ENCODE measurements at regions not wholly inside any gene's neighbourhood (a gene's known extent, or its start where the extent isn't known, plus 50 kb on each side); places are given as distances from the start of the nearest gene placed in this dataset.
A peak's percentile ranks its signal among the peaks of the same experiment; 100 is the strongest.
"Not testable (repeated sequence)": the region's sequence is repeated elsewhere in the genome, so short reads cannot be mapped to it uniquely, and the experiment has no call there.

DNA sequence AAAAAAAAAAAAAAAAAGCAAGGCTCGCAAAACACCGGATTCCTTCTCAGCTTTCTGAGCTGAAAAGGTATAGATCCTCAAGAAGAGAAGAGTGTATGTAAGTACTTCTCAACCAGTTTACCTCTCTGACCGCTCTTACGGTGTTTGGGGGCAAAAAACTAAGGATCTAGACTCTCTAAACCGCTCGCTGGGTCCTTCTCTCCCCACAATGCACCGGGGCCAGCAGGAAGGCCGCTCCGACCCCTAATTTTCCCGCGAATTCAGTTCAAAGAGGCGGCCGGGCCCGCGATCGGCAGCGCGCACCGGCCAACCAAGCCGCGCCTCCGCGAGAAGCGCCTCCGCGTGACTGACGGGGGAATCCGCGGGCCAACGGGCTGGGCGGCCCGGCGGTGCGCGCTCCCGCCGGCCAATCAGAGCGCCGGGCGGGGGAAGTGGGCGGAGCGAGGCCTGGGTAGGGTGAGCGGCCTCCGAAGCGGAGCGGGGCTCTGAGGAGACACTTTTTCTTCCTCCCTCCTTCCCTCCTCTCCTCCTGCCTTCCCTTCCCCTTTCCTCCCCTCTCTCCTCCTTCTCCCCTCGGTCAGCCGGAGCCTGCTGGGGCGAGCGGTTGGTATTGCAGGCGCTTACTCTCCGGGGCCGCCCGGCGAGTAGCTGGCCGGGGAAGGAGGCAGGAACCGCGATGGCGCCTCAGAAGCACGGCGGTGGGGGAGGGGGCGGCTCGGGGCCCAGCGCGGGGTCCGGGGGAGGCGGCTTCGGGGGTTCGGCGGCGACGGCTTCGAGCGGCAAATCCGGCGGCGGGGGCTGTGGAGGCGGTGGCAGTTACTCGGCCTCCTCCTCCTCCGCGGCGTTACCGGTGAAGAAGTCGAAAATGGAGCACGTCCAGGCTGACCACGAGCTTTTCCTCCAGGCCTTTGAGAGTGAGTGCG is 93.0 kb downstream of the CRLF3 start:
- H3K4me1 Mint-ChIP-seq = peaks cover 28% of the 10 kb centered on the region
- H3K4me3 Mint-ChIP-seq = peak overlapping the region; percentile 95
- DNase-seq (ENCODE audit: low read depth, low spot score) = peak; percentile 77
- H3K9me3 Mint-ChIP-seq; H3K27me3 Mint-ChIP-seq (ENCODE audit: low read depth); H3K36me3 Mint-ChIP-seq (ENCODE audit: low read depth): not testable (repeated sequence)
- peak overlapping the region; percentile 99 for H3K27ac Mint-ChIP-seq (ENCODE audit: unreplicated experiment)

DNA sequence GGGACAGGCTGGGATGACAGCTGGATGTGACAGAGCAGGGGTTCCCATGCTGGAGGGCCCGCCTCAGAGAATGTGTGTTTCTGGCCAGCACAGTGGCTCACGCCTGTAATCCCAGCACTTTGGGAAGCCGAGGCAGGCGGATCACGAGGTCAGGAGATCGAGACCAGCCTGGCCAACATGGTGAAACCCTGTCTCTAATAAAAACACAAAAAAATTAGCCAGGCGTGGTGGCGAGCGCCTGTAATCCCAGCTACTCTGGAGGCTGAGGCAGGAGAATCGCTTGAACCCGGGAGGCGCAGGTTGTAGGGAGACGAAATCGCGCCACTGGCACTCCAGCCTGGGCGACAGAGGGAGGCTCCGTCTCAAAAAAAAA is 93.7 kb downstream of the CRLF3 start:
- DNase-seq (ENCODE audit: low read depth, low spot score); H3K9me3 Mint-ChIP-seq; H3K36me3 Mint-ChIP-seq (ENCODE audit: low read depth); H3K27me3 Mint-ChIP-seq (ENCODE audit: low read depth): not testable (repeated sequence)
- peaks cover 28% of the 10 kb centered on the region for H3K4me1 Mint-ChIP-seq
- H3K4me3 Mint-ChIP-seq = peak overlapping the region; percentile 95
- H3K27ac Mint-ChIP-seq (ENCODE audit: unreplicated experiment) = peak overlapping the region; percentile 85

DNA sequence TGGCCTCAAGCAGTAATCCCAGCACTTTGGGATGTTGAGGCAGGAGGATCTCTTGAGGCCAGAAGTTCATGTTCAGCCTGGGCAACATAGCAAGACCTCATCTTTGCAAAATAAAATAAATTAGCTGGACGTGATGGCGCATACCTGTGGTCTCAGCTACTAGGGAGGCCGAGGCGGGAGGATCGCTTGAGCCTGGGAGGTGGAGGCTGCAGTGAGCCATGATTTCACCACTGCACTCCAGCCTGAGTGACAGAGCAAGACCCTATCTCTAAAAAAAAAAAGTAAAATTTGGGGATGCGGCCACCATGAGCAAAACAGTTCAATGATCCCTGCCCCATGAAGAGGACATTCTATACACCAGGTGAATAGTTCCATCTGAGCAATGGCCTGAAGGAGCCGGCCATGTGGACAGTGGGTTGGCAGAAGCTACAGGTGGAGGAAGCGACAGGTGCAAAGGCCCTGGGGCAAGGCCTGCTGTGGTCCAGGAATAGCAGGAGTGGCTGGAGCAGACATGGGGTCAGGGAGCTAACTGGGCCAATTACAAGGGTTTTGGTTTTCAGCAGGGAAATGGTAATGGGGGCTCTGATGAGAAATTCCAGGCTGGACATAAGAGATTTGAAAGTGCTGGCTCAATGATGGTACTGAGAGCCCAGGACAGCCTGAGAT is 94.2 kb downstream of the CRLF3 start:
- not testable (repeated sequence) for DNase-seq (ENCODE audit: low read depth, low spot score); H3K36me3 Mint-ChIP-seq (ENCODE audit: low read depth); H3K9me3 Mint-ChIP-seq; H3K27me3 Mint-ChIP-seq (ENCODE audit: low read depth)
- peak overlapping the region; percentile 95 for H3K4me3 Mint-ChIP-seq
- H3K4me1 Mint-ChIP-seq = peaks cover 23% of the 10 kb centered on the region
- H3K27ac Mint-ChIP-seq (ENCODE audit: unreplicated experiment) = peak overlapping the region; percentile 85

DNA sequence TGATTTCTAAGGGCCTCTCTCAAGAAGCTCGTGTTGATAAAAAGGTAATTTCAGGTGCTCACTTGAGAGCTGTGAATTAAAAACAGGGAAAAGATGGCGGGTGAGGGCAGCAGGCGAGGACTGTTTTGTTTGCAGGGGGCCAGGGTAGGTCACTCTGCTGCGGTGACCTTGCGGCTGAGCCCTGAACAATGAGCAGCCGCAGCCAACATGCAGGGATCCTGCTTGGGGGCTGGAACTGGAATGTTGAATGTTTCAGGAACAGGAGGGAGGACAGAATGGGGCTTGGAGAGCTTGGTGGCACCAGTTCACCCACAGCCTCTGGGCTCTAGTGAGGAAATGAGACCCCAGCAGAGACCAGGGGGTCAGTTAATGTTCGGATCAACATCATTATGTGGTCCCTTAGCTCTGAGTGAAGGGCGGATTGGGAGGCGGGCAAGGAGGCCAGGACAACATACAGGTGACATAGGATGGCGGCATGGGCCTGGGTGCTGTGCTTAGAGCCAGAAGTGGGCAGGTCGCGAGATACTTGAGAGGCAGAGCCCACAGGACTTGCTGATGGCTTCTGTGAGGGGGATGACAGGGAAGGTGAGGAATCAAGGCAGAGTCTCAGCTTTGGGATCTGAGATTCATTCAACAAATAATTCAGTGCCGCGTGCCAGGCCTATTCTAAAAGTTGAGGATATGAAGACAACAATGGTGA is 94.9 kb downstream of the CRLF3 start:
- Mint-ChIP-seq H3K4me1 (peaks cover 19% of the 10 kb centered on the region), H3K4me3 (peak overlapping the region; percentile 95), H3K27ac (ENCODE audit: unreplicated experiment) (peak overlapping the region; percentile 76)
- not testable (repeated sequence) for H3K36me3 Mint-ChIP-seq (ENCODE audit: low read depth); DNase-seq (ENCODE audit: low read depth, low spot score); H3K27me3 Mint-ChIP-seq (ENCODE audit: low read depth); H3K9me3 Mint-ChIP-seq

DNA sequence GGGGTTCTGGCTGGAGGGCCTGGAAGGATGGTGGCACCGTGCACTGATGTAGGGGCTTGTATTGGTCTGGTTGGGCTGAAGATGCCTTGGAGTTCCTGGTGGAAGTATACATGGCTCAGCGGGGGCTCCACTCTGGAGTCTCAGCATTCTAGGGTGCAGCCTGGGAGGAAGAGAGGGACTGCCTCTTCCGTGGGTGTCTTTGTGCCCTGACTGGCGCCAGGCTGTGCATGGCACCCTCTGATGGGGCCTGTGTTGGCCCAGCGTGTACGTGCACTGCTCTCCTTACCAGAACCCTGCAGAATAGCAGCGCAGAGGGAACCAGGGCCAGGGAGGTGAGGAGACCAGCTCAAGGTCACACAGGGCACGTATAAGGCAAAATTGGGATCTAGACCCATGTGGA is 97.0 kb downstream of the CRLF3 start:
- not testable (repeated sequence) for DNase-seq (ENCODE audit: low read depth, low spot score)
- H3K27ac Mint-ChIP-seq (ENCODE audit: unreplicated experiment) = peak overlapping the region; percentile 71
- peak overlapping the region; percentile 47 for H3K4me3 Mint-ChIP-seq

DNA sequence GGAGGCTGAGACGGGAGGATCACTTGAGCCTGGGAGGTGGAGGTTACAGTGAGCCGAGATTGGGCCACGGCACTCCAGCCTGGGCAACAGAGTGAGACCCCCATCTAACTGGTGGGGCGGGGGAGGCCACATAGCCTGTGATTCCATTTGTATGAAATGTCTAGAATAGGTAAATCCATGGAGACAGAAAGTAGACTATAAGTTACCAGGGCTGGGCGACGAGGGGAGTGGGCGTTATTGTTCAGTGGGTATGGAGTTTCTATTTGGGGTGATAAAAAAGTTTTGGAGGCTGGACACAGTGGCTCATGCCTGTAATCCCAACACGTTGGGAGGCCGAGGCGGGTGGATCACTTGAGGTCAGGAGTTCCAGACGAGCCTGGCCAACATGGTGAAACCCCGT is 97.8 kb downstream of the CRLF3 start:
- H3K4me1 Mint-ChIP-seq = peaks cover 11% of the 10 kb centered on the region
- H3K9me3 Mint-ChIP-seq; H3K27ac Mint-ChIP-seq (ENCODE audit: unreplicated experiment); H3K4me3 Mint-ChIP-seq; DNase-seq (ENCODE audit: low read depth, low spot score); H3K27me3 Mint-ChIP-seq (ENCODE audit: low read depth); H3K36me3 Mint-ChIP-seq (ENCODE audit: low read depth): not testable (repeated sequence)

More for the DNA sequence above, 97.0 kb downstream of the CRLF3 start:
- peaks cover 11% of the 10 kb centered on the region for H3K4me1 Mint-ChIP-seq
- not testable (repeated sequence) for H3K27me3 Mint-ChIP-seq (ENCODE audit: low read depth); H3K36me3 Mint-ChIP-seq (ENCODE audit: low read depth); H3K9me3 Mint-ChIP-seq

DNA sequence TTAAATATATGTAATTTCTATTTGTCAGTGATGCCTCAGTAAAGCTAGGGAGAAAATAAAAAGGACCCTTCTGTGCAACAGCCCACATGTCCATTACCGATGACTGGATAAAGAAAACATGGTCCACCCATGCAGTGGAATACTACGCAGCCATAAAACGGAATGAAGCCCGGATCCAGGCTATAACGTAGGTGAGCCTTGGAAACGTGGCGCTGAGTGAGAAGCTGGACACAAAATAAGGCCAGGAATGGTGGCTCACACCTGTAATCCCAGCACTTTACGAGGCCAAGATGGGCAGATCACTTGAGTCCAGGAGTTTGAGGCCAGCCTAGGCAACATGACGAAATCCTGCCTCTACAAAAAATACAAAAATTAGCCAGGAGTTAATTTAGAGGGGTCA is 98.2 kb downstream of the CRLF3 start:
- H3K27ac Mint-ChIP-seq (ENCODE audit: unreplicated experiment); H3K4me3 Mint-ChIP-seq; H3K27me3 Mint-ChIP-seq (ENCODE audit: low read depth); H3K9me3 Mint-ChIP-seq; DNase-seq (ENCODE audit: low read depth, low spot score); H3K36me3 Mint-ChIP-seq (ENCODE audit: low read depth): not testable (repeated sequence)
- H3K4me1 Mint-ChIP-seq = peaks cover 11% of the 10 kb centered on the region

DNA sequence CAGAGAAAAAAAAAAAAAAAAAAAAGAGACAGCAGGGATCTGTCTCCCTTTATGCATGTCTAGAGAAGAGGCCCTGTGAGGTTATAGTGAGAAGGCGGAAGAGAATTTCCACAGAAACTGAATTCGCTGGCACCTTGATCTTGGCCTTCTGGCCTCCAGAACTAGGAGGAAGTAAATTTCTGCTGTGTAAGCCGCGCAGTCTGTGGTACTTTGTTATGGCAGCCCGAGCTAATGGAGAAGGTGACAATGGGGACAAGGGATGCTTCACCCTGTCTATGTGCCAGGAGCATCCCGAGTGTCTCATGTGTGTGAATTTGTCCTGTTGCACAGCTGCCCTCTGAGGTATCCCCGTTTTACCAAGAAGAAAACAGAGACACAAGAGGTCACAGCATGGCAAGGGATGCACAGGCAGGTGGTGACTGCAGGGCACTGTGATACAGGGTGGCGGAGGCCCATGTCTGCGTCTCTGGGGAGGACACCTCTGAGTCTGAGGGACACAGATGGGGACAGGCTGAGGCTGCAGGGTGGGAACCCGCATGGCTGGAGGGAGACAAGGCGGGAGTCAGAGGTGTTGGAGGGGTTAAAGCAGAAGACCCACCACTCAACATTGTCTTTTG is 100.3 kb downstream of the CRLF3 start:
- H3K27ac Mint-ChIP-seq (ENCODE audit: unreplicated experiment); H3K27me3 Mint-ChIP-seq (ENCODE audit: low read depth); H3K4me3 Mint-ChIP-seq; DNase-seq (ENCODE audit: low read depth, low spot score); H3K4me1 Mint-ChIP-seq; H3K9me3 Mint-ChIP-seq; H3K36me3 Mint-ChIP-seq (ENCODE audit: low read depth): not testable (repeated sequence)

DNA sequence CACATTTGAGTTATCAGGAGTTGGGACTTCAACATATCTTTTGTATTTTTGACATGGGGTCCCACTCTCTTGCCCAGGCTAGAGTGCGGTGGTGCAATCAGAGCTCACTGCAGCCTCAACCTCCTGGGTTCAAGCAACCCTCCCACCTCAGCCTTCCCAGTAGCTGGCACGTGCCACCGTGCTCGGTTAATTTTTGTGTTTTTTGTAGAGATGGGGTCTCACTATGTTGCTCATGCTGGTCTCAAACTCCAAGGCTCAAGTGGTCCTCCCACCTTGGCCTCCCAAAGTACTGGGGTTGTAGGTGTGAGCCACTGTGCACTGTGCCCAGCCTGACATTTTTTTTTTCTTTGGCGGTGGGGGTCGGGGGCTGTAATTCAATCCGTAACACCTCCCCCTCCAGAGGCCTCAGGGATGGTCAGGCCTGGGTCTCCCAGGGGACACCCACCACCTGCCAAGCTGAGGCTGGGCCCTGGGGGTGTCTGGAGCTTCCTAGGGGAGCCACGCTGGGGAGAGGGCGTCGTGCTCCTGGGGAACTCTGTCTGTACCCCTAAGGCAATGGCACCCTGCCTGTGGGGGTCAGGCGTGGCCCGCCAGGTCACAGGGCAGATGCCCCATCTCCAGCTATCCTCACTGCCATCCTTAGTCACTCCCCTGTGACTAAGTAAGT is 102.2 kb downstream of the CRLF3 start:
- not testable (repeated sequence) for H3K27ac Mint-ChIP-seq (ENCODE audit: unreplicated experiment); H3K4me3 Mint-ChIP-seq; H3K9me3 Mint-ChIP-seq; H3K27me3 Mint-ChIP-seq (ENCODE audit: low read depth); DNase-seq (ENCODE audit: low read depth, low spot score); H3K4me1 Mint-ChIP-seq
- H3K36me3 Mint-ChIP-seq (ENCODE audit: low read depth) = peaks cover 10% of the 10 kb centered on the region

DNA sequence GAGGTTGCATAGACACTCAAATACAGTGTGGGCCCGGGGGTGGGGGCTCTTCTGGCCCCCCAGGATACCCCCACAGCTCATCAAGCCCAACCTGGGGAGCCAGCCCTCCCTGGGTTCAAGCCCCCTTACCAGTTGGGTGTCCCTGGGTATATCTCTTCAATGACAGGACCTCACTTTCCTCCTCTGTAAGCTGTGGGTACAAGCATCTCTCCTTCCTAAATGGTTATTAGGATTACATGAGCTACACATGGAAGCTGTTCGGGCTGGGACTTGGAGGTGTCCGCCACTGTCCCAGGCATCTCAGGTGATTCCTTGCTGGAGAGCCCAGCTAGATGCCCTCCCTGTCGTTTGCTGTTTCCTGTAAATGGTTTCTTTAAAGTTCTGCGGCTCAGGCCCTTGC is 103.5 kb downstream of the CRLF3 start:
- not testable (repeated sequence) for H3K27ac Mint-ChIP-seq (ENCODE audit: unreplicated experiment); H3K9me3 Mint-ChIP-seq; H3K4me1 Mint-ChIP-seq; H3K27me3 Mint-ChIP-seq (ENCODE audit: low read depth); DNase-seq (ENCODE audit: low read depth, low spot score)
- H3K36me3 Mint-ChIP-seq (ENCODE audit: low read depth) = peaks cover 10% of the 10 kb centered on the region
- H3K4me3 Mint-ChIP-seq = peak overlapping the region; percentile 49

Measured in neural crest cell (in vitro differentiated cells).